Gastrocnemius medialis (tissue), 4 donors: ENCODE measurements at regions not wholly inside any gene's neighbourhood (a gene's known extent, or its start where the extent isn't known, plus 50 kb on each side); places are given as distances from the start of the nearest gene placed in this dataset.

Experiments used
- POLR2A ChIP-seq, 2 donors: fragments of 450-650 bp; IDR thresholded peaks; one replicate each; pipeline ENCODE4 v1.6.1; 2017; ENCODE audit warnings: antibody characterized with exemption in 2 of 2, mild to moderate bottlenecking in 2 of 2, moderate library complexity in 2 of 2
- TF ChIP-seq, protein P1 (sequence below), 5 experiments: fragments of 450-650 bp in 3 of 5; fragments of 200-600 bp in 2 of 5; sonication (generic) in 2 of 5; IDR thresholded peaks in 4 of 5; conservative IDR thresholded peaks in 1 of 5; 1 replicate in 4 of 5; 2 replicates in 1 of 5; pipeline ENCODE4 v1.5.1; 2016 to 2019; ENCODE audit warnings: antibody characterized with exemption in 5 of 5, mild to moderate bottlenecking in 3 of 5, moderate library complexity in 3 of 5

DNA sequence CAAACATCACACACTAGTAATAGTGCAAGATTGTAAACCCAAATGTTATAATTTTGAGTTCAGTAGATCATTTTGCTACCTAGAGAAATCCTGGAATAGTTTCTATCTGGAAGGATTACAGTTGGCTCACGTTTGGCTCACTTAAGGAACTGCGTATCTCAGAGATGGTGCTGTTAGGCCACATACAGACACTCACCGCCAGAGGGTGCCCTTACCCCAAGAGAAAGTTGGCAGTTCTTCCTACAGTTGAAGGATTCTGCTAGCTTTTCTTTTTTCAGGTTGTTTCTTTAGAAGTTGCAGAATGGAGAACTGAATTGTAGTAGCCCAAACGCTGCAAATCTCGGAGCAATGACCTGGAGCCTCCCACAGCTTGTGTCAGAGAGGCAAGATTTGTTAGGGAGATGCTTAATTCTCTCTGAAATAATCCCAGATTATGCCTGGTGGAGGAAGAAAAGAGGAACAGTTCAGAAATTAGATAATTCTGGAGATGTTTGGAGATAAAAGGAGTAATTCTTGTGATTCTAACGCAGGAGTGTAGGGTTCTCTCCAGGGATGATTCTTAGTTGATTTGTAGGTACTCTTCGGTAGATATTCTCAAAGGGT lies 87.9 kb upstream of the PAPPA2 start:
- TF ChIP-seq, protein P1, sequence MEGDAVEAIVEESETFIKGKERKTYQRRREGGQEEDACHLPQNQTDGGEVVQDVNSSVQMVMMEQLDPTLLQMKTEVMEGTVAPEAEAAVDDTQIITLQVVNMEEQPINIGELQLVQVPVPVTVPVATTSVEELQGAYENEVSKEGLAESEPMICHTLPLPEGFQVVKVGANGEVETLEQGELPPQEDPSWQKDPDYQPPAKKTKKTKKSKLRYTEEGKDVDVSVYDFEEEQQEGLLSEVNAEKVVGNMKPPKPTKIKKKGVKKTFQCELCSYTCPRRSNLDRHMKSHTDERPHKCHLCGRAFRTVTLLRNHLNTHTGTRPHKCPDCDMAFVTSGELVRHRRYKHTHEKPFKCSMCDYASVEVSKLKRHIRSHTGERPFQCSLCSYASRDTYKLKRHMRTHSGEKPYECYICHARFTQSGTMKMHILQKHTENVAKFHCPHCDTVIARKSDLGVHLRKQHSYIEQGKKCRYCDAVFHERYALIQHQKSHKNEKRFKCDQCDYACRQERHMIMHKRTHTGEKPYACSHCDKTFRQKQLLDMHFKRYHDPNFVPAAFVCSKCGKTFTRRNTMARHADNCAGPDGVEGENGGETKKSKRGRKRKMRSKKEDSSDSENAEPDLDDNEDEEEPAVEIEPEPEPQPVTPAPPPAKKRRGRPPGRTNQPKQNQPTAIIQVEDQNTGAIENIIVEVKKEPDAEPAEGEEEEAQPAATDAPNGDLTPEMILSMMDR (IDR thresholded peaks at IDR 0.05 in 4 of 5, conservative IDR thresholded peaks at IDR 0.05 in 1 of 5), result peak; percentile 61 to 78 (median 72)
- TF ChIP-seq POLR2A (IDR thresholded peaks at IDR 0.05), result no peak
